A549 (cell line): ENCODE measurements at regions not wholly inside any gene's neighbourhood (a gene's known extent, or its start where the extent isn't known, plus 50 kb on each side); places are given as distances from the start of the nearest gene placed in this dataset.

Experiments used
- ATAC-seq, 2 experiments: fragments of 200-7000 bp in 1 of 2; fragments of >200 bp in 1 of 2; cut with Nextera tagmentation in 1 of 2; cut with Tn5 transposase in 1 of 2; 3 replicates each; pipeline versions ENCODE4 v1.8.0 to v1.9.1; 2018 to 2020; ENCODE audit warnings: mild to moderate bottlenecking in 1 of 2, moderate library complexity in 1 of 2
- CTCF ChIA-PET: fragments of 300-600 bp; sonication (Branson Sonifier 250); formaldehyde crosslinking; extraction: SDS; loops from one replicate; lab custom pipeline; 2021; ENCODE audit warnings: antibody characterized with exemption, inconsistent platforms; lab: Yijun Ruan, JAX
- POLR2A ChIA-PET: fragments of 350-600 bp; formaldehyde crosslinking; extraction: SDS; loops from one replicate; lab custom pipeline; 2021; ENCODE audit warnings: antibody characterized with exemption, inconsistent platforms; lab: Yijun Ruan, JAX
- DNase-seq, 2 experiments: peaks; one replicate each; pipeline versions ENCODE4 v3.0.0 to v3.0.0-alpha.2; 2011 to 2016; ENCODE audit warnings: low read depth in 1 of 2, low spot score in 1 of 2
- FAIRE-seq: peaks from 2 replicates; lab custom pipeline; 2011; peaks lifted over from hg19 to GRCh38; lab: Jason Lieb, UNC
- H3K27ac ChIP-seq, 2 experiments: fragments of >200 bp; sonication (Bioruptor Twin); formaldehyde crosslinking; 3 replicates each; pipeline ENCODE4 v1.5.1; 2016 to 2017
- H3K4me1 ChIP-seq: fragments of >200 bp; sonication (Bioruptor Twin); formaldehyde crosslinking; 3 replicates; pipeline ENCODE4 v1.6.1; 2016
- H3K4me2 ChIP-seq: fragments of >200 bp; sonication (Bioruptor Twin); formaldehyde crosslinking; 3 replicates; pipeline ENCODE4 v1.6.1; 2016
- H3K4me3 ChIP-seq: fragments of >200 bp; sonication (Bioruptor Twin); formaldehyde crosslinking; 3 replicates; pipeline ENCODE4 v1.5.1; 2016
- H3K9me3 ChIP-seq: fragments of >200 bp; sonication (Bioruptor Twin); formaldehyde crosslinking; 3 replicates; pipeline ENCODE4 v1.6.1; 2016
- BCL3 ChIP-seq: fragments of >200 bp; sonication (Bioruptor Twin); formaldehyde crosslinking; IDR thresholded peaks from 3 replicates; pipeline ENCODE4 v1.6.1; 2016
- BHLHE40 ChIP-seq: IDR thresholded peaks from 2 replicates; pipeline ENCODE4 v1.6.1; 2012; ENCODE audit warnings: low read depth, low read length, inconsistent platforms
- CEBPB ChIP-seq, 2 experiments: fragments of >200 bp in 1 of 2; sonication (Bioruptor Twin) in 1 of 2; formaldehyde crosslinking in 1 of 2; IDR thresholded peaks; 2 replicates each; pipeline ENCODE4 v1.6.1; 2012 to 2016
- ELK1 ChIP-seq: fragments of 150-350 bp; IDR thresholded peaks from 2 replicates; pipeline ENCODE4 v1.6.1; 2014; ENCODE audit warnings: low read depth, mild to moderate bottlenecking, low read length
- ESRRA ChIP-seq: fragments of 150-350 bp; IDR thresholded peaks from 2 replicates; pipeline ENCODE4 v1.6.1; 2014; ENCODE audit warnings: mild to moderate bottlenecking, low read length, borderline replicate concordance
- FOXS1 ChIP-seq: fragments of 250-450 bp; sonication (Bioruptor Pico); IDR thresholded peaks from 2 replicates; pipeline ENCODE4 v1.5.0; 2020; ENCODE audit warnings: mild to moderate bottlenecking, moderate library complexity
- GATA3 ChIP-seq: IDR thresholded peaks from 2 replicates; pipeline ENCODE4 v1.6.1; 2012; ENCODE audit warnings: borderline replicate concordance
- HEYL ChIP-seq: fragments of 250-450 bp; sonication (Bioruptor Pico); IDR thresholded peaks from 2 replicates; pipeline ENCODE4 v1.8.0; 2021; ENCODE audit warnings: mild to moderate bottlenecking, moderate library complexity
- HOXB5 ChIP-seq: fragments of 250-450 bp; sonication (Bioruptor Pico); IDR thresholded peaks from 2 replicates; pipeline ENCODE4 v1.5.0; 2020; ENCODE audit warnings: mild to moderate bottlenecking, moderate library complexity
- KDM5A ChIP-seq: fragments of 200-600 bp; sonication (generic); IDR thresholded peaks from 2 replicates; pipeline ENCODE4 v1.6.1; 2016; ENCODE audit warnings: antibody characterized with exemption, mild to moderate bottlenecking
- MYC ChIP-seq: IDR thresholded peaks from 2 replicates; pipeline ENCODE4 v1.6.1; 2012; ENCODE audit warnings: mild to moderate bottlenecking, inconsistent platforms, low read length, improper control_type of control experiment, borderline replicate concordance
- NPAS2 ChIP-seq: fragments of 250-450 bp; sonication (Bioruptor Pico); IDR thresholded peaks from 2 replicates; pipeline ENCODE4 v1.8.0; 2022; ENCODE audit warnings: mild to moderate bottlenecking, moderate library complexity, borderline replicate concordance
- POLR2AphosphoS2 ChIP-seq: conservative IDR thresholded peaks from 2 replicates; pipeline ENCODE4 v1.6.1; 2012; ENCODE audit warnings: low read length, improper control_type of control experiment, inconsistent platforms
- RAD21 ChIP-seq, 2 experiments: fragments of >200 bp in 1 of 2; sonication (Bioruptor Twin) in 1 of 2; formaldehyde crosslinking in 1 of 2; IDR thresholded peaks in 1 of 2; conservative IDR thresholded peaks in 1 of 2; 2 replicates in 1 of 2; 3 replicates in 1 of 2; pipeline ENCODE4 v1.6.1; 2012 to 2018; ENCODE audit warnings: inconsistent platforms in 1 of 2
- RARB ChIP-seq: fragments of 250-450 bp; sonication (Bioruptor Pico); IDR thresholded peaks from 2 replicates; pipeline ENCODE4 v1.8.0; 2021; ENCODE audit warnings: mild to moderate bottlenecking, moderate library complexity
- REST ChIP-seq: fragments of 200-600 bp; sonication (generic); IDR thresholded peaks from 2 replicates; pipeline ENCODE4 v1.6.1; 2016; ENCODE audit warnings: antibody characterized with exemption, mild to moderate bottlenecking, moderate library complexity
- RNF2 ChIP-seq: fragments of 200-600 bp; sonication (generic); IDR thresholded peaks from 2 replicates; pipeline ENCODE4 v1.6.1; 2016; ENCODE audit warnings: low read depth, mild to moderate bottlenecking, antibody characterized with exemption, moderate library complexity, borderline replicate concordance
- SMC3 ChIP-seq: fragments of >200 bp; sonication (Bioruptor Twin); formaldehyde crosslinking; IDR thresholded peaks from 3 replicates; pipeline ENCODE4 v1.6.1; 2018; ENCODE audit warnings: inconsistent platforms
- SREBF2 ChIP-seq: fragments of 450-650 bp; IDR thresholded peaks from 2 replicates; pipeline ENCODE4 v1.6.1; 2014; ENCODE audit warnings: mild to moderate bottlenecking, moderate library complexity
- ZC3H11A ChIP-seq: fragments of 450-650 bp; IDR thresholded peaks from 2 replicates; pipeline ENCODE4 v1.6.1; 2014; ENCODE audit warnings: antibody characterized with exemption, mild to moderate bottlenecking
- WGBS: methylation state at CpG from one replicate; pipeline ENCODE4 v1.1.6; 2017; ENCODE audit errors: missing lambda C conversion rate; 5-methylcytosine and 5-hydroxymethylcytosine counted together

GRCh38 chr16:35450648-35451047 lies 1991.2 kb downstream of the TP53TG3F start:
- no peak overlapping the region for H3K27ac ChIP-seq
- TF ChIP-seq SMC3: no peak
- TF ChIP-seq ESRRA: no peak
- TF ChIP-seq NPAS2 (CRISPR knock-in tag): no peak
- no peak for TF ChIP-seq RAD21 (conservative IDR thresholded peaks at IDR 0.05 in 1 of 2, IDR thresholded peaks at IDR 0.05 in 1 of 2)
- no peak for TF ChIP-seq ELK1
- TF ChIP-seq FOXS1 (CRISPR knock-in tag): no peak
- TF ChIP-seq, all 56 proteins: peak for 0
- DNase-seq (no peak), ATAC-seq (no peak), FAIRE-seq (no peak)
- 0% methylated on average over 2 of the region's 2 CpGs for WGBS
- Histone ChIP-seq H3K9me3 (peaks cover 9% of the 10 kb centered on the region; the same call in 2 of the 3 replicates), H3K4me3 (no peak overlapping the region), H3K4me1 (no peaks in the 10 kb centered on the region), H3K4me2 (no peak overlapping the region)
- ChIA-PET CTCF (no interaction called here), POLR2A (no interaction called here)

GRCh38 chr16:35452471-35452870 lies 1993.1 kb downstream of the TP53TG3F start:
- ChIA-PET POLR2A (no interaction called here), CTCF (no interaction called here)
- ATAC-seq: no peak
- Histone ChIP-seq H3K9me3 (peaks cover 7% of the 10 kb centered on the region; the same call in 2 of the 3 replicates), H3K27ac (no peak overlapping the region), H3K4me1 (no peaks in the 10 kb centered on the region)
- TF ChIP-seq GATA3: no peak
- no peak for TF ChIP-seq ZC3H11A
- TF ChIP-seq KDM5A: no peak
- no peak for TF ChIP-seq RARB (CRISPR knock-in tag)
- TF ChIP-seq MYC: no peak
- no peak for TF ChIP-seq POLR2AphosphoS2
- TF ChIP-seq HOXB5 (CRISPR knock-in tag): no peak
- no peak for TF ChIP-seq BHLHE40
- TF ChIP-seq BCL3: no peak
- TF ChIP-seq CEBPB (IDR thresholded peaks at IDR 0.05): no peak
- TF ChIP-seq SREBF2: no peak
- TF ChIP-seq HEYL (CRISPR knock-in tag): no peak
- TF ChIP-seq RNF2: no peak
- TF ChIP-seq REST: no peak
- no peak for TF ChIP-seq NPAS2 (CRISPR knock-in tag)
- TF ChIP-seq, all 56 proteins: peak for 0
- 34% methylated on average over 11 of the region's 13 CpGs for WGBS
- H3K4me2 ChIP-seq: no peak overlapping the region
- DNase-seq (no peak), FAIRE-seq (no peak)
- no peak overlapping the region for H3K4me3 ChIP-seq
